ENCODE measurements at regions not wholly inside any gene's neighbourhood (a gene's known extent, or its start where the extent isn't known, plus 50 kb on each side); places are given as distances from the start of the nearest gene placed in this dataset.
"Not testable (repeated sequence)": the region's sequence is repeated elsewhere in the genome, so short reads cannot be mapped to it uniquely, and the experiment has no call there.

GRCh38 chr2:72078773-72079172 lies 68.9 kb downstream of the CYP26B1 start:
- DNase-seq (ENCODE audit: low read depth in 1 of 2, low spot score in 1 of 2) = no peak
- TF ChIP-seq JUND (IDR thresholded peaks at IDR 0.05; ENCODE audit: low read depth) = no peak
- in situ Hi-C loops (cut with HindIII; ENCODE audit: low pct_unique_long_range_greater_than_20kb, low sequenced_read_pairs) = no loop called here

GRCh38 chr2:72077702-72078169 lies 69.9 kb downstream of the CYP26B1 start:
- DNase-seq (ENCODE audit: low read depth in 1 of 2, low spot score in 1 of 2) = no peak
- in situ Hi-C loops (cut with HindIII; ENCODE audit: low pct_unique_long_range_greater_than_20kb, low sequenced_read_pairs) = no loop called here
- no peak for TF ChIP-seq JUND (IDR thresholded peaks at IDR 0.05; ENCODE audit: low read depth)

- DNase-seq (ENCODE audit: low read depth in 1 of 2, low spot score in 1 of 2); in situ Hi-C loops (cut with HindIII; ENCODE audit: low pct_unique_long_range_greater_than_20kb, low sequenced_read_pairs): not testable (repeated sequence)
These were observed 74.3 kb downstream of the CYP26B1 start for GRCh38 chr2:72073373-72073772.

- DNase-seq (ENCODE audit: low read depth in 1 of 2, low spot score in 1 of 2); in situ Hi-C loops (cut with HindIII; ENCODE audit: low pct_unique_long_range_greater_than_20kb, low sequenced_read_pairs): not testable (repeated sequence)
These were observed 83.5 kb downstream of the CYP26B1 start for GRCh38 chr2:72064197-72064596.

GRCh38 chr2:72062336-72062735 lies 85.3 kb downstream of the CYP26B1 start:
- TF ChIP-seq JUND (IDR thresholded peaks at IDR 0.05; ENCODE audit: low read depth) = no peak
- in situ Hi-C loops (cut with HindIII; ENCODE audit: low pct_unique_long_range_greater_than_20kb, low sequenced_read_pairs) = no loop called here
- no peak for DNase-seq (ENCODE audit: low read depth in 1 of 2, low spot score in 1 of 2)

- in situ Hi-C loops (cut with HindIII; ENCODE audit: low pct_unique_long_range_greater_than_20kb, low sequenced_read_pairs) = no loop called here
- TF ChIP-seq JUND (IDR thresholded peaks at IDR 0.05; ENCODE audit: low read depth) = no peak
- DNase-seq (ENCODE audit: low read depth in 1 of 2, low spot score in 1 of 2) = no peak
These were observed 90.4 kb downstream of the CYP26B1 start for GRCh38 chr2:72057308-72057707.

GRCh38 chr2:72051971-72052505 lies 95.6 kb downstream of the CYP26B1 start:
- DNase-seq (ENCODE audit: low read depth in 1 of 2, low spot score in 1 of 2) = no peak
- in situ Hi-C loops (cut with HindIII; ENCODE audit: low pct_unique_long_range_greater_than_20kb, low sequenced_read_pairs) = no loop called here
- no peak for TF ChIP-seq JUND (IDR thresholded peaks at IDR 0.05; ENCODE audit: low read depth)

- no peak for TF ChIP-seq JUND (IDR thresholded peaks at IDR 0.05; ENCODE audit: low read depth)
- DNase-seq (ENCODE audit: low read depth in 1 of 2, low spot score in 1 of 2) = no peak
- in situ Hi-C loops (cut with HindIII; ENCODE audit: low pct_unique_long_range_greater_than_20kb, low sequenced_read_pairs) = no loop called here
These were observed 96.5 kb downstream of the CYP26B1 start for GRCh38 chr2:72051204-72051603.

GRCh38 chr2:72050734-72051133 lies 96.9 kb downstream of the CYP26B1 start:
- no peak for DNase-seq (ENCODE audit: low read depth in 1 of 2, low spot score in 1 of 2)
- TF ChIP-seq JUND (IDR thresholded peaks at IDR 0.05; ENCODE audit: low read depth) = no peak
- in situ Hi-C loops (cut with HindIII; ENCODE audit: low pct_unique_long_range_greater_than_20kb, low sequenced_read_pairs) = no loop called here

- in situ Hi-C loops (cut with HindIII; ENCODE audit: low pct_unique_long_range_greater_than_20kb, low sequenced_read_pairs) = no loop called here
- TF ChIP-seq JUND (IDR thresholded peaks at IDR 0.05; ENCODE audit: low read depth) = no peak
- DNase-seq (ENCODE audit: low read depth in 1 of 2, low spot score in 1 of 2) = no peak
These were observed 98.7 kb downstream of the CYP26B1 start for GRCh38 chr2:72048881-72049477.

- no peak for DNase-seq (ENCODE audit: low read depth in 1 of 2, low spot score in 1 of 2)
- in situ Hi-C loops (cut with HindIII; ENCODE audit: low pct_unique_long_range_greater_than_20kb, low sequenced_read_pairs) = no loop called here
- TF ChIP-seq JUND (IDR thresholded peaks at IDR 0.05; ENCODE audit: low read depth) = no peak
These were observed 103.7 kb downstream of the CYP26B1 start for GRCh38 chr2:72043985-72044384.

GRCh38 chr2:72041638-72042111 lies 106.0 kb downstream of the CYP26B1 start:
- in situ Hi-C loops (cut with HindIII; ENCODE audit: low pct_unique_long_range_greater_than_20kb, low sequenced_read_pairs) = no loop called here
- DNase-seq (ENCODE audit: low read depth in 1 of 2, low spot score in 1 of 2) = no peak
- no peak for TF ChIP-seq JUND (IDR thresholded peaks at IDR 0.05; ENCODE audit: low read depth)

- in situ Hi-C loops (cut with HindIII; ENCODE audit: low pct_unique_long_range_greater_than_20kb, low sequenced_read_pairs) = no loop called here
- no peak for TF ChIP-seq JUND (IDR thresholded peaks at IDR 0.05; ENCODE audit: low read depth)
- DNase-seq (ENCODE audit: low read depth in 1 of 2, low spot score in 1 of 2) = no peak
These were observed 106.8 kb downstream of the CYP26B1 start for GRCh38 chr2:72040629-72041571.

All from T47D (cell line).